ENCODE measurements at regions not wholly inside any gene's neighbourhood (a gene's known extent, or its start where the extent isn't known, plus 50 kb on each side); places are given as distances from the start of the nearest gene placed in this dataset.

GRCh38 chr15:37794947-37795346, 139.5 kb upstream of the TMCO5A start:
- no peak overlapping the region for H3K4me3 ChIP-seq (ENCODE audit: low read depth in 1 of 3, low read length in 3 of 3)
- DNase-seq (ENCODE audit: low spot score), result no peak
- H3K27ac ChIP-seq (ENCODE audit: low read depth in 1 of 2, low read length in 2 of 2), result no peak overlapping the region
- peaks cover 0 to 2% (median 0%) of the 10 kb centered on the region in 4 donors for H3K9me3 ChIP-seq (ENCODE audit: control insufficient read depth in 4 of 4, low read length in 3 of 4)
- H3K36me3 ChIP-seq (ENCODE audit: control insufficient read depth in 4 of 4, insufficient read depth in 3 of 4, low read depth in 1 of 4, low read length in 3 of 4), result no peaks in the 10 kb centered on the region
- WGBS, result 63% methylated on average over 1 of the region's 1 CpG
- TF ChIP-seq RXRA (IDR thresholded peaks at IDR 0.05) (no peak), FOXA2 (IDR thresholded peaks at IDR 0.05) (no peak), ATF3 (IDR thresholded peaks at IDR 0.05) (no peak), TAF1 (conservative IDR thresholded peaks at IDR 0.05) (no peak), SP1 (IDR thresholded peaks at IDR 0.05) (no peak), ZBTB33 (IDR thresholded peaks at IDR 0.05) (no peak)
- H3K4me1 ChIP-seq (ENCODE audit: control insufficient read depth in 4 of 4, insufficient read depth in 4 of 4, low read length in 3 of 4), result peaks cover 0 to 3% (median under 1%) of the 10 kb centered on the region in 4 donors
- no peak overlapping the region for H3K9ac ChIP-seq (ENCODE audit: low read depth in 1 of 2, low read length in 2 of 2)
- H3K27me3 ChIP-seq (ENCODE audit: control insufficient read depth in 4 of 4, insufficient read depth in 4 of 4, low read length in 3 of 4), result no peaks in the 10 kb centered on the region

GRCh38 chr15:37801529-37801928, 132.9 kb upstream of the TMCO5A start:
- Histone ChIP-seq H3K27me3 (ENCODE audit: control insufficient read depth in 4 of 4, insufficient read depth in 4 of 4, low read length in 3 of 4) (no peaks in the 10 kb centered on the region), H3K4me1 (ENCODE audit: control insufficient read depth in 4 of 4, insufficient read depth in 4 of 4, low read length in 3 of 4) (no peaks in the 10 kb centered on the region), H3K9ac (ENCODE audit: low read depth in 1 of 2, low read length in 2 of 2) (no peak overlapping the region), H3K36me3 (ENCODE audit: control insufficient read depth in 4 of 4, insufficient read depth in 3 of 4, low read depth in 1 of 4, low read length in 3 of 4) (no peaks in the 10 kb centered on the region), H3K9me3 (ENCODE audit: control insufficient read depth in 4 of 4, low read length in 3 of 4) (no peaks in the 10 kb centered on the region), H3K27ac (ENCODE audit: low read depth in 1 of 2, low read length in 2 of 2) (no peak overlapping the region), H3K4me3 (ENCODE audit: low read depth in 1 of 3, low read length in 3 of 3) (no peak overlapping the region)
- TF ChIP-seq FOXA2 (IDR thresholded peaks at IDR 0.05), result no peak
- no peak for TF ChIP-seq RAD21 (IDR thresholded peaks at IDR 0.05)
- no peak for TF ChIP-seq REST (IDR thresholded peaks at IDR 0.05)
- no peak for TF ChIP-seq ATF3 (IDR thresholded peaks at IDR 0.05)
- no peak for TF ChIP-seq ZBTB33 (IDR thresholded peaks at IDR 0.05)
- TF ChIP-seq EGR1 (IDR thresholded peaks at IDR 0.05; ENCODE audit: low read depth in 2 of 2), result no peak
- no peak for TF ChIP-seq SP1 (IDR thresholded peaks at IDR 0.05)
- TF ChIP-seq TAF1 (conservative IDR thresholded peaks at IDR 0.05), result no peak
- no peak for TF ChIP-seq NR2F2 (IDR thresholded peaks at IDR 0.05)
- no peak for TF ChIP-seq FOXA1 (IDR thresholded peaks at IDR 0.05)
- no peak for TF ChIP-seq CTCF (IDR thresholded peaks at IDR 0.05; ENCODE audit: low read depth, low read length, missing input control)
- TF ChIP-seq RXRA (IDR thresholded peaks at IDR 0.05), result no peak
- TF ChIP-seq YY1 (IDR thresholded peaks at IDR 0.05), result no peak
- TF ChIP-seq GABPA (IDR thresholded peaks at IDR 0.05 in 1 of 2, conservative IDR thresholded peaks at IDR 0.05 in 1 of 2), result no peak
- no peak for TF ChIP-seq HNF4A (conservative IDR thresholded peaks at IDR 0.05)
- TF ChIP-seq MAX (IDR thresholded peaks at IDR 0.05), result no peak
- no peak for TF ChIP-seq JUND (IDR thresholded peaks at IDR 0.05)
- no peak for TF ChIP-seq HNF4G (IDR thresholded peaks at IDR 0.05)
- no peak for DNase-seq (ENCODE audit: low spot score)
- WGBS, result 78% methylated on average over 3 of the region's 3 CpGs

All from liver (tissue), 8 donors.